Lower leg skin (tissue), 3 donors: ENCODE measurements at regions not wholly inside any gene's neighbourhood (a gene's known extent, or its start where the extent isn't known, plus 50 kb on each side); places are given as distances from the start of the nearest gene placed in this dataset.

ENCODE experiments used
- POLR2A ChIP-seq, 2 donors: fragments of 450-650 bp; IDR thresholded peaks; one replicate each; pipeline ENCODE4 v1.6.1; 2016 to 2017; ENCODE audit warnings: antibody characterized with exemption in 2 of 2, mild to moderate bottlenecking in 1 of 2, moderate library complexity in 1 of 2
- TF ChIP-seq, protein P1 (sequence below), 3 donors: fragments of 450-650 bp; IDR thresholded peaks; one replicate each; pipeline ENCODE4 v1.5.1; 2016; ENCODE audit warnings: antibody characterized with exemption in 3 of 3, mild to moderate bottlenecking in 3 of 3, moderate library complexity in 2 of 3

DNA sequence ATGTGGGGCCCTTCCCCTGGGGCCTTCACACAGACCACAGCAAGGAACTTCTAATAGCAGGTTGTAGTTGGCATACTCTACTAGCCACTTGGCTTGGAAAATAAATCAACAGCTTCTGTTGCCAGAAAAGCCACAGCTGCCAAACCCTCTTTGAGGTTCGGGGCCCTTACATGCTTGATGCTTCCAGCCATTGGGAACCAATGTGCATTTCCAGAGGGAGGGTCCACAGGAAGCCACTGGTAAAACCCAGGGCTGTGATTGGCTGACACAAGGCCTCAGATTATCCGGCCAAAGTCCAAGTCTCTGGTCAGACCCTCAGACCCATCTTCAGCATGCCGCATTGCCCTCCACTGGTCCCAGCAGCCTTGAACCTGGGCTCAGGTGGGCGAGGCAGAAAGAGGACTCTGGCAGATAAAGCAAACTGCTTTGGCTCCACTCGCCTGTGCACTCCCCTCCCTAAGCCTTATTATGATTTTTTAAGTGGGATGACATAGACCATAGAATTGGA is 214.4 kb downstream of the BCL11B start:
- TF ChIP-seq POLR2A (IDR thresholded peaks at IDR 0.05): no peak
- TF ChIP-seq, protein P1, sequence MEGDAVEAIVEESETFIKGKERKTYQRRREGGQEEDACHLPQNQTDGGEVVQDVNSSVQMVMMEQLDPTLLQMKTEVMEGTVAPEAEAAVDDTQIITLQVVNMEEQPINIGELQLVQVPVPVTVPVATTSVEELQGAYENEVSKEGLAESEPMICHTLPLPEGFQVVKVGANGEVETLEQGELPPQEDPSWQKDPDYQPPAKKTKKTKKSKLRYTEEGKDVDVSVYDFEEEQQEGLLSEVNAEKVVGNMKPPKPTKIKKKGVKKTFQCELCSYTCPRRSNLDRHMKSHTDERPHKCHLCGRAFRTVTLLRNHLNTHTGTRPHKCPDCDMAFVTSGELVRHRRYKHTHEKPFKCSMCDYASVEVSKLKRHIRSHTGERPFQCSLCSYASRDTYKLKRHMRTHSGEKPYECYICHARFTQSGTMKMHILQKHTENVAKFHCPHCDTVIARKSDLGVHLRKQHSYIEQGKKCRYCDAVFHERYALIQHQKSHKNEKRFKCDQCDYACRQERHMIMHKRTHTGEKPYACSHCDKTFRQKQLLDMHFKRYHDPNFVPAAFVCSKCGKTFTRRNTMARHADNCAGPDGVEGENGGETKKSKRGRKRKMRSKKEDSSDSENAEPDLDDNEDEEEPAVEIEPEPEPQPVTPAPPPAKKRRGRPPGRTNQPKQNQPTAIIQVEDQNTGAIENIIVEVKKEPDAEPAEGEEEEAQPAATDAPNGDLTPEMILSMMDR (IDR thresholded peaks at IDR 0.05): no peak
